Osteoblast (primary cell): ENCODE measurements at regions not wholly inside any gene's neighbourhood (a gene's known extent, or its start where the extent isn't known, plus 50 kb on each side); places are given as distances from the start of the nearest gene placed in this dataset.

Experiments used
- DNase-seq: peaks from one replicate; pipeline ENCODE4 v3.0.0; 2011; ENCODE audit warnings: low spot score, mixed read lengths; ENCODE audit not compliant: insufficient read length; ENCODE audit errors: missing footprints
- H2AFZ ChIP-seq: 2 replicates; pipeline ENCODE4 v1.6.0; 2011; ENCODE audit warnings: mild to moderate bottlenecking, low read length
- H3K27ac ChIP-seq: 2 replicates; pipeline ENCODE4 v1.5.1; 2011; ENCODE audit warnings: mild to moderate bottlenecking, low read depth, low read length, moderate library complexity
- H3K27me3 ChIP-seq: 2 replicates; pipeline ENCODE4 v1.6.0; 2012; ENCODE audit warnings: mild to moderate bottlenecking, control low read depth, inconsistent platforms, low read length, moderate library complexity; ENCODE audit not compliant: insufficient read depth
- H3K36me3 ChIP-seq: 2 replicates; pipeline ENCODE4 v1.5.1; 2011; ENCODE audit warnings: mild to moderate bottlenecking, low read length, control low read depth, moderate library complexity; ENCODE audit not compliant: insufficient read depth
- H3K4me1 ChIP-seq: 2 replicates; pipeline ENCODE4 v1.5.1; 2011; ENCODE audit warnings: mild to moderate bottlenecking, low read length, control low read depth, moderate library complexity; ENCODE audit not compliant: insufficient read depth
- H3K4me2 ChIP-seq: 2 replicates; pipeline ENCODE4 v1.6.0; 2011; ENCODE audit warnings: mild to moderate bottlenecking, low read length; ENCODE audit not compliant: insufficient read depth
- H3K4me3 ChIP-seq: fragments of 200-600 bp; sonication (generic); 3 replicates; pipeline ENCODE4 v1.5.1; 2012; ENCODE audit warnings: mild to moderate bottlenecking, low read length, inconsistent platforms; ENCODE audit not compliant: insufficient read depth
- H3K79me2 ChIP-seq: 2 replicates; pipeline ENCODE4 v1.6.0; 2012; ENCODE audit warnings: mild to moderate bottlenecking, low read length, control low read depth, inconsistent platforms; ENCODE audit not compliant: insufficient read depth
- H3K9me3 ChIP-seq: 2 replicates; pipeline ENCODE4 v1.5.1; 2011; ENCODE audit warnings: low read depth, low read length, control low read depth
- H4K20me1 ChIP-seq: 2 replicates; pipeline ENCODE4 v1.6.0; 2012; ENCODE audit warnings: mild to moderate bottlenecking, low read length, control low read depth; ENCODE audit not compliant: insufficient read depth
- CTCF ChIP-seq: IDR thresholded peaks from 2 replicates; pipeline ENCODE4 v1.5.1; 2011; ENCODE audit warnings: mild to moderate bottlenecking, low read depth, low read length, moderate library complexity; ENCODE audit errors: extremely low read depth

DNA sequence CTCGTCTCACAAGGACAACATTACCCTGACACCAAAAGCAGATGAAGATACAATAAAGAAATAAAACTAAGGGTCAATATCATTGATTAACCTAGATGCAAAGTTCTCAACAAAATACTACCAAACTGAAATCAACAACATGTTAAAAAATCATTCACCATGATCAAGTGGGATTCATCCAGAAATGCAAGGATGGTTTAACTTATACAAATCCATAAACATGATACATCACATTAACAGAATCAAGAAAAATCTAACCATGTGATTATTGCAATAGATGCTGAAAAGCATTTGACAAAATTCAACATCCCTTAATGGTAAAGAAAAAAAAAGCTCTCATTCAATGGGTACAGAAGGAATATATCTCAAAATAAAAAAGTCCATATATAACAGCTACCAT, 514.9 kb downstream of the TMA16 start:
- no peaks in the 10 kb centered on the region for H3K27me3 ChIP-seq
- DNase-seq = no peak
- H3K4me2 ChIP-seq = no peak overlapping the region
- no peak overlapping the region for H3K4me3 ChIP-seq
- H3K4me1 ChIP-seq = no peaks in the 10 kb centered on the region
- H3K79me2 ChIP-seq = no peaks in the 10 kb centered on the region
- TF ChIP-seq CTCF = no peak
- H3K27ac ChIP-seq = no peak overlapping the region
- no peaks in the 10 kb centered on the region for H4K20me1 ChIP-seq
- H3K9me3 ChIP-seq = peaks cover 2% of the 10 kb centered on the region
- H3K36me3 ChIP-seq = no peaks in the 10 kb centered on the region
- H2AFZ ChIP-seq = no peak overlapping the region

DNA sequence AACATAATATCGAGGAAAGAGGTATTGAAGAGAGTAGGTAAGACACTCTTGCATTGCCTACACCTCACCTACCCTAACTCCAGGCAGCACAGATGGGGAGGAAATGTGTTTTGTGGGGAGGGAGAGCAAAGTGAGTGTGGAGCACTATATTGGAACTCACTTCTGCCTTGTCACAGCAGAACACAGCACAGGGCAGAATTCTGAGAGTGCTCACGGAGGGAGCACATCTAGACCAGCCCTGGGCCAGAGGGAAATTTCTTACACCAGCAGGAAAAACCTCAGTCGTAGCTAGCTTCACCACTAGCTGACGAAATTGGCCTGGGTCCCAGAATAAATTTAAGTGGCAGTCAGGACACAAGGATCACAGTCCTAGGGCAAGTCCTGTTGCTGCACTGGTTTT, 517.3 kb downstream of the TMA16 start:
- no peaks in the 10 kb centered on the region for H3K79me2 ChIP-seq
- DNase-seq = no peak
- H3K4me1 ChIP-seq = no peaks in the 10 kb centered on the region
- no peaks in the 10 kb centered on the region for H3K27me3 ChIP-seq
- no peak overlapping the region for H3K27ac ChIP-seq
- H3K4me3 ChIP-seq = no peak overlapping the region
- peaks cover 2% of the 10 kb centered on the region for H3K9me3 ChIP-seq
- H3K4me2 ChIP-seq = no peak overlapping the region
- H2AFZ ChIP-seq = no peak overlapping the region
- no peak for TF ChIP-seq CTCF
- no peaks in the 10 kb centered on the region for H3K36me3 ChIP-seq
- no peaks in the 10 kb centered on the region for H4K20me1 ChIP-seq

DNA sequence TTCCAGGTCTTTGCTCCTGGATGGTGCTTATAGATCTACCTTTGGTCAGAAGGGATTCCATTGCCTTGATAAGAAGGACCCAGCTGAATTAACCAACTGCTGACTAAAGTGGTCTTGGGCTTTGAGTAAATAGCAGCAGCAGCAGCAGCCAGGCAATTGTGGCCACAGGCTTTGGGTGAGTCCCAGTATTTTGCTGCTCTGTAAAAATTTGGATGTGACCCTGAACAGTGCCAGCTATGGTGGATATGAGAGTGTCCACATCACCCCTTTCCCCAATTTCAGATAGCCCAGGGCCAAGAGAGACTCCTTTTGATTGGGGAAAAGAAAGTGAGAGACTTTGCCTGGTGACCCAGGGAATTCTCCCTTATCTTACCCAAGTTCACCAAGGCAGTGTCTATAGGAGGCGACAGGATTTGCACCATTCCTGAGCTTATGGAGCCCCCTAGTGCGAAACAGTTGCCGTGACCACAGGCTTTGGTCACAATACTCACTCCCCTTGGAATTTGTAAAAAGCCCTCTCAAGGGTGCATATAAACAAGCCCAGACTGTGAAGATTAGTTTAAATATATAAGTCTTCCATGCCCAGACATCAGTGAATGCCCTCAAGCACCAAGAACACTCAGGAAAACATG, 518.0 kb downstream of the TMA16 start:
- Histone ChIP-seq H3K36me3 (no peaks in the 10 kb centered on the region), H2AFZ (no peak overlapping the region), H4K20me1 (no peaks in the 10 kb centered on the region), H3K4me1 (no peaks in the 10 kb centered on the region), H3K4me3 (no peak overlapping the region), H3K27ac (no peak overlapping the region), H3K4me2 (no peak overlapping the region), H3K79me2 (no peaks in the 10 kb centered on the region), H3K27me3 (no peaks in the 10 kb centered on the region), H3K9me3 (peaks cover 2% of the 10 kb centered on the region)
- no peak for DNase-seq
- TF ChIP-seq CTCF = no peak

GRCh38 chr4:164021947-164022346, 527.5 kb downstream of the TMA16 start:
- Histone ChIP-seq H3K27me3 (no peaks in the 10 kb centered on the region), H3K27ac (no peak overlapping the region), H4K20me1 (no peaks in the 10 kb centered on the region), H3K79me2 (no peaks in the 10 kb centered on the region), H2AFZ (no peak overlapping the region), H3K9me3 (peaks cover 2% of the 10 kb centered on the region), H3K4me2 (no peak overlapping the region), H3K36me3 (no peaks in the 10 kb centered on the region), H3K4me3 (no peak overlapping the region), H3K4me1 (no peaks in the 10 kb centered on the region)
- no peak for DNase-seq
- no peak for TF ChIP-seq CTCF
